ENCODE measurements at regions not wholly inside any gene's neighbourhood (a gene's known extent, or its start where the extent isn't known, plus 50 kb on each side); places are given as distances from the start of the nearest gene placed in this dataset.
"Not testable (repeated sequence)": the region's sequence is repeated elsewhere in the genome, so short reads cannot be mapped to it uniquely, and the experiment has no call there.

DNA sequence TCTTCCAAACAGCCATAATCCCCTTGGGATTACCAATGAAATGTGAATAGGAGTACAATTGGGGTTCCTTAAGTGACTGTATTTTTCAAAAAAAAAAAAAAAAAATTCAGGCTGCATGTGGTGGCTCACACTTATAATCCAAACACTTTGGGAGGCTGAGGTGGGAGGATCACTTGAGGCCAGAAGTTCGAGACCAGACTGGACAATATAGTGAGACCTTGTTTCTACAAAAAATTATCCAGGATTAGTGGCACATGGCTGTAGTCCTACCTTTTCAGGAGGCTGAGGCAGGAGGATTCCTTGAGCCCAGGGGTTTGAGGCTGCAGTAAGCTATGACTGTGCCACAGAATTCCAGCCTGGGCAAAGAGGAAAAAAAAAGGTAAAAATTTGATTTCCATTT lies 189.6 kb upstream of the GATA6 start:
- H3K27me3 ChIP-seq (ENCODE audit: insufficient read depth, low read depth, severe bottlenecking), result peaks cover 32% of the 10 kb centered on the region
- H3K27ac ChIP-seq, result no peak overlapping the region
- TF ChIP-seq, protein P1, sequence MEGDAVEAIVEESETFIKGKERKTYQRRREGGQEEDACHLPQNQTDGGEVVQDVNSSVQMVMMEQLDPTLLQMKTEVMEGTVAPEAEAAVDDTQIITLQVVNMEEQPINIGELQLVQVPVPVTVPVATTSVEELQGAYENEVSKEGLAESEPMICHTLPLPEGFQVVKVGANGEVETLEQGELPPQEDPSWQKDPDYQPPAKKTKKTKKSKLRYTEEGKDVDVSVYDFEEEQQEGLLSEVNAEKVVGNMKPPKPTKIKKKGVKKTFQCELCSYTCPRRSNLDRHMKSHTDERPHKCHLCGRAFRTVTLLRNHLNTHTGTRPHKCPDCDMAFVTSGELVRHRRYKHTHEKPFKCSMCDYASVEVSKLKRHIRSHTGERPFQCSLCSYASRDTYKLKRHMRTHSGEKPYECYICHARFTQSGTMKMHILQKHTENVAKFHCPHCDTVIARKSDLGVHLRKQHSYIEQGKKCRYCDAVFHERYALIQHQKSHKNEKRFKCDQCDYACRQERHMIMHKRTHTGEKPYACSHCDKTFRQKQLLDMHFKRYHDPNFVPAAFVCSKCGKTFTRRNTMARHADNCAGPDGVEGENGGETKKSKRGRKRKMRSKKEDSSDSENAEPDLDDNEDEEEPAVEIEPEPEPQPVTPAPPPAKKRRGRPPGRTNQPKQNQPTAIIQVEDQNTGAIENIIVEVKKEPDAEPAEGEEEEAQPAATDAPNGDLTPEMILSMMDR (IDR thresholded peaks at IDR 0.05; ENCODE audit: low read depth, low read length), result no peak
- H3K9me3 ChIP-seq (ENCODE audit: severe bottlenecking), result peaks cover 7% of the 10 kb centered on the region
- H3K4me3 ChIP-seq (ENCODE audit: low read depth, low read length), result no peak overlapping the region
- H3K36me3 ChIP-seq, result no peaks in the 10 kb centered on the region
- no peak for DNase-seq

DNA sequence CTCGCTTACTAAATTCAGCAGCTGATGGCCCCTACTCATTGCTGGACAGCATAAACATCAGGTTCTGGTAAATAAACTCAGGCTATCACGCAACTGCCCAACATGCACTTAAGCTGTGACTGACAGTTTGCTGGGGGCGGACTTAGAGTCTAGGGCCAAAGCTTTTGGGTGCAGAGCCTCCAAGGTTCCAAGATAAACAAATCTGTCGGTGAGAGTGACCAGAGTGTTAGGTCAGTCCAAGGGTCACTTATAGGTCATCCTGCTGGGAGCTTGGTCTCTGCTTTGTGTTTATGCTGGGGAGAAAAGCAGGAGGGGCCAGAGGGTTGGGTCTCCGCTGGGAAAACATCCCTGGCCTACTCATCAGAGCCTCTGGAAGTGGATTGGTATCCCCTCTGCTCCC lies 188.6 kb upstream of the GATA6 start:
- TF ChIP-seq, protein P1 (IDR thresholded peaks at IDR 0.05; ENCODE audit: low read depth, low read length), result no peak
- DNase-seq, result no peak
- Histone ChIP-seq H3K4me3 (ENCODE audit: low read depth, low read length) (no peak overlapping the region), H3K36me3 (no peaks in the 10 kb centered on the region), H3K9me3 (ENCODE audit: severe bottlenecking) (peaks cover 7% of the 10 kb centered on the region), H3K27me3 (ENCODE audit: insufficient read depth, low read depth, severe bottlenecking) (peaks cover 32% of the 10 kb centered on the region), H3K27ac (no peak overlapping the region)

DNA sequence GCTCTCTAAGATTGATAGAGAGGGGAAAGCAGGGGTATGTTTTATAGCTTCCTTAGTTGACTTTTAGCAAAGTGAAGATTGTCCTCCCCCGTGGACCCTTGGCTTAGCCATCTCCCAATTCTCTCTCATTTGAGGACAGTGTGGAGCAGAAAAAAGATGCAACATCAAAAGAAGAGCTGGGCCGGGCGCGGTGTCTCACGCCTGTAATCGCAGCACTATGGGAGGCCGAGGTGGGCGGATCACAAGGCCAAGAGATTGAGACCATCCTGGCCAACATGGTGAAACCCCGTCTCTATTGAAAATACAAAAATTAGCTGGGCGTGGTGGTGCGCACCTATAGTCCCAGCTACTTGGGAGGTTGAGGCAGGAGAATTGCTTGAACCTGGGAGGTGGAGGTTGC lies 187.9 kb upstream of the GATA6 start:
- H3K27me3 ChIP-seq (ENCODE audit: insufficient read depth, low read depth, severe bottlenecking), result peaks cover 27% of the 10 kb centered on the region
- H3K9me3 ChIP-seq (ENCODE audit: severe bottlenecking); H3K4me3 ChIP-seq (ENCODE audit: low read depth, low read length); H3K27ac ChIP-seq; H3K36me3 ChIP-seq; DNase-seq: not testable (repeated sequence)

DNA sequence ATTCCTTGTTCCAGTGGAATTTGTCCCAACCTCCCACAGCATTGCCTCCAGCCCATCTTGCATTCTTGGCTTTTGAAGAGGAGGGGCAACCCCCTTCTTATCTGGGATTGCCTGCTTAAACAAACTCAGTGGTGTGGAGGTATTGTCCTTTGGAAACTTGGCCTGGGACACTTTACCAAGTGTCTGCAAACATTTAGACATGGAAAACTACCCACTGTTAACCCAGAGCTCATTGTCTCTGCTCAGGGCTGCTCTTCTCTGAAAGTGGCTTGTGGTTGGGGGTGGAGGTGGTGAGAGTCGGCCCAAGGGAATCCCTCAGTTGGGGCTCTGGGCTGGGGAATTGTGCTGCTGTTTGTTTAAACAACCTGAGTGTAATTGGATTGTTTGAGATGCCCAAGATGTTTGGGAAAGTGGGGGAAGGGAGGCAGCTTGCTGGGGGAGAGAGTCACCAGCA lies 178.3 kb upstream of the GATA6 start:
- H3K4me3 ChIP-seq (ENCODE audit: low read depth, low read length), result no peak overlapping the region
- H3K27ac ChIP-seq, result no peak overlapping the region
- TF ChIP-seq, protein P1 (IDR thresholded peaks at IDR 0.05; ENCODE audit: low read depth, low read length), result no peak
- H3K27me3 ChIP-seq (ENCODE audit: insufficient read depth, low read depth, severe bottlenecking), result peaks cover 81% of the 10 kb centered on the region
- no peaks in the 10 kb centered on the region for H3K9me3 ChIP-seq (ENCODE audit: severe bottlenecking)
- DNase-seq, result no peak
- H3K36me3 ChIP-seq, result no peaks in the 10 kb centered on the region

DNA sequence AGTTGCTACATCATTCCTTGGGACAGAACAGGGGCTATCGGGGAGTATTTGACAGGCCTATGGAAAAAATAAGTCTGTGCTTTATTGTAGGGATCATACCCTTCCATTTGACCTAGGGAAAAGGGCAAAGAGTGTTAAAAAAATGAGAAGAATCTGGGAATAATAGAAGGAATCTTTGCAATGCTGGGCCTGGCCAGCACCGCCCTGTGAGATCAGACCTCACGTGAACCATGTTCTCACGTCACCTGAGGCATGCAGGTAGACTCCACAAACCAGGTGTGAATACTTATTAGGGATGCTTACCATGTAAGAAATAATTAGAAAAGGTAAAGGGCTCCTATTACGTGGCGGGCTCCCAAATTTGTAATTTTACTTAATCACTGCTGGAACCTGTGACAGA lies 177.5 kb upstream of the GATA6 start:
- TF ChIP-seq, protein P1 (IDR thresholded peaks at IDR 0.05; ENCODE audit: low read depth, low read length), result no peak
- Histone ChIP-seq H3K36me3 (no peaks in the 10 kb centered on the region), H3K9me3 (ENCODE audit: severe bottlenecking) (no peaks in the 10 kb centered on the region), H3K27ac (no peak overlapping the region), H3K27me3 (ENCODE audit: insufficient read depth, low read depth, severe bottlenecking) (peaks cover 77% of the 10 kb centered on the region), H3K4me3 (ENCODE audit: low read depth, low read length) (no peak overlapping the region)
- no peak for DNase-seq

DNA sequence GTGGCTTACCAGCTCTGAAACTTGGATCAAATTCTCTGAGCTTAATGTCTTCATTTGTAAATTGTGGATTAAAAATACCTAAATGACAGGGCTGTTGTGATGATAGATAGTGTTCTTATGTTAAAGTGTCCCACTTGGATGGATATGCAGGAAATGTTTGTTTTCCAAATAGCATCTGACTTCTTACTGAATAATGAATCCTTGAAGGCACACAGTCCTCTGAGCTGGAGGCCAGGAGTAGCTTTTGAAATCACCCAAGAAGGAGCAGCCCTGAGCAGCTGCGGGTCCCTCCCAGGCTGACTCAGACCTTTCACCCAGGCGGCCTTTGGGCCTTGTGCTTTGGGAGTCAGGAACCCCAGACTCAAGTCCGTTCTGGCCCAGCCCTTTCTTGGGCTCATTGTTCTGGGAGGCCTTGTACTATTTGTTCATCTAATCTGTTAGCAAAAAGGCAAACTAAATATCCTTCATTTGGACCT lies 173.0 kb upstream of the GATA6 start:
- Histone ChIP-seq H3K36me3 (no peaks in the 10 kb centered on the region), H3K4me3 (ENCODE audit: low read depth, low read length) (no peak overlapping the region), H3K27ac (no peak overlapping the region), H3K9me3 (ENCODE audit: severe bottlenecking) (no peaks in the 10 kb centered on the region), H3K27me3 (ENCODE audit: insufficient read depth, low read depth, severe bottlenecking) (peaks cover 38% of the 10 kb centered on the region)
- TF ChIP-seq, protein P1 (IDR thresholded peaks at IDR 0.05; ENCODE audit: low read depth, low read length), result no peak
- no peak for DNase-seq
